GM10248 (cell line): ENCODE measurements at regions not wholly inside any gene's neighbourhood (a gene's known extent, or its start where the extent isn't known, plus 50 kb on each side); places are given as distances from the start of the nearest gene placed in this dataset.

Experiments used
- CTCF ChIA-PET: fragments of 300-600 bp; sonication (Branson Sonifier 250); formaldehyde crosslinking; extraction: SDS; loops from one replicate; lab custom pipeline; 2021; ENCODE audit warnings: antibody characterized with exemption; lab: Yijun Ruan, JAX
- POLR2A ChIA-PET: fragments of 350-650 bp; sonication (Branson Sonifier 250); formaldehyde crosslinking; extraction: SDS; loops from one replicate; lab custom pipeline; 2020; ENCODE audit warnings: antibody characterized with exemption; lab: Yijun Ruan, JAX
- DNase-seq: peaks from one replicate; pipeline ENCODE4 v3.0.0; 2012; ENCODE audit errors: extremely low spot score
- CTCF ChIP-seq: IDR thresholded peaks from 2 replicates; pipeline ENCODE4 v1.5.1; 2012; ENCODE audit warnings: mild to moderate bottlenecking, low read depth; ENCODE audit errors: extremely low read depth, missing control alignments, control extremely low read depth

- no peak for DNase-seq
- ChIA-PET POLR2A (no interaction called here), CTCF (interaction anchor here (1.7 to 1.8 kb wide), 2 partner anchors 11 kb away, joined by 3 to 7 read pairs; no protein-coding TSS in a partner anchor)
These were observed 175.8 kb downstream of the TMEM167A start for GRCh38 chr5:82901281-82901888.

GRCh38 chr5:82894716-82895115 is 182.5 kb downstream of the TMEM167A start:
- no peak for TF ChIP-seq CTCF
- ChIA-PET CTCF (interaction anchor here (0.9 to 1.0 kb wide), 2 partner anchors 11 to 18 kb away, joined by 3 read pairs; no protein-coding TSS in a partner anchor), POLR2A (no interaction called here)
- no peak for DNase-seq

More at GRCh38 chr5:82901281-82901888, 175.8 kb downstream of the TMEM167A start:
- no peak for TF ChIP-seq CTCF

GRCh38 chr5:82889088-82889487 is 188.1 kb downstream of the TMEM167A start:
- no peak for DNase-seq
- CTCF ChIA-PET, result interaction anchor here (1.0 kb wide), 2 partner anchors 8 to 39 kb away, joined by 3 read pairs; no protein-coding TSS in a partner anchor
- TF ChIP-seq CTCF, result no peak
- POLR2A ChIA-PET, result no interaction called here

GRCh38 chr5:82886911-82887310 is 190.3 kb downstream of the TMEM167A start:
- ChIA-PET POLR2A (no interaction called here), CTCF (interaction anchor here (1.0 kb wide), 1 partner anchor 246 kb away, joined by 3 read pairs; no protein-coding TSS in a partner anchor)
- no peak for TF ChIP-seq CTCF
- DNase-seq, result no peak

- CTCF ChIA-PET, result no interaction called here
- peak; percentile 28 for TF ChIP-seq CTCF
- POLR2A ChIA-PET, result no interaction called here
- no peak for DNase-seq
These were observed 191.4 kb downstream of the TMEM167A start for GRCh38 chr5:82885627-82886389.

- POLR2A ChIA-PET, result no interaction called here
- CTCF ChIA-PET, result interaction anchor here (1.5 kb wide), 1 partner anchor 8 kb away, joined by 3 read pairs; no protein-coding TSS in a partner anchor
- DNase-seq, result no peak
- TF ChIP-seq CTCF, result no peak
These were observed 192.2 kb downstream of the TMEM167A start for GRCh38 chr5:82884821-82885471.
